H9 (cell line): ENCODE measurements at regions not wholly inside any gene's neighbourhood (a gene's known extent, or its start where the extent isn't known, plus 50 kb on each side); places are given as distances from the start of the nearest gene placed in this dataset.

Experiments
- DNase-seq: peaks from one replicate; pipeline ENCODE4 v3.0.0-alpha.2; 2017
- H2AFZ ChIP-seq: one replicate; pipeline ENCODE4 v1.6.1; 2013; ENCODE audit warnings: mild to moderate bottlenecking, low read length, control low read depth, moderate library complexity
- H2AK5ac ChIP-seq: 2 replicates; pipeline ENCODE4 v1.6.1; 2013; ENCODE audit warnings: low read length, control low read depth, mixed read lengths; ENCODE audit not compliant: insufficient read length
- H2BK120ac ChIP-seq: one replicate; pipeline ENCODE4 v1.6.1; 2013; ENCODE audit warnings: low read depth, mild to moderate bottlenecking, low read length, control low read depth, inconsistent platforms; ENCODE audit not compliant: poor library complexity, severe bottlenecking
- H2BK12ac ChIP-seq: 2 replicates; pipeline ENCODE4 v1.6.1; 2013; ENCODE audit warnings: low read length, control low read depth, mixed read lengths, low read depth; ENCODE audit not compliant: insufficient read length
- H2BK15ac ChIP-seq: 2 replicates; pipeline ENCODE4 v1.6.1; 2013; ENCODE audit warnings: low read depth, low read length, control low read depth
- H2BK20ac ChIP-seq: one replicate; pipeline ENCODE4 v1.6.1; 2013; ENCODE audit warnings: low read depth, mild to moderate bottlenecking, low read length, control low read depth, inconsistent platforms; ENCODE audit not compliant: poor library complexity, severe bottlenecking
- H2BK5ac ChIP-seq: 2 replicates; pipeline ENCODE4 v1.6.1; 2013; ENCODE audit warnings: low read length, control low read depth, mixed read lengths; ENCODE audit not compliant: insufficient read length
- H3K14ac ChIP-seq: 2 replicates; pipeline ENCODE4 v1.6.1; 2013; ENCODE audit warnings: low read length, control low read depth; ENCODE audit not compliant: insufficient read depth
- H3K18ac ChIP-seq: 2 replicates; pipeline ENCODE4 v1.6.1; 2013; ENCODE audit warnings: low read depth, mild to moderate bottlenecking, mixed read lengths, low read length, control low read depth; ENCODE audit not compliant: insufficient read length
- H3K23ac ChIP-seq: 2 replicates; pipeline ENCODE4 v1.6.1; 2013; ENCODE audit warnings: low read length, control low read depth, mixed read lengths, low read depth; ENCODE audit not compliant: insufficient read length
- H3K23me2 ChIP-seq: 2 replicates; pipeline ENCODE4 v1.6.1; 2013; ENCODE audit warnings: low read depth, mild to moderate bottlenecking, mixed read lengths, low read length, control low read depth; ENCODE audit not compliant: insufficient read length, poor library complexity, severe bottlenecking
- H3K27ac ChIP-seq: 2 replicates; pipeline ENCODE4 v1.5.1; 2013; ENCODE audit warnings: low read length, control low read depth, mixed read lengths, low read depth; ENCODE audit not compliant: insufficient read length
- H3K27me3 ChIP-seq: 2 replicates; pipeline ENCODE4 v1.6.1; 2013; ENCODE audit warnings: low read length, control low read depth, inconsistent platforms; ENCODE audit not compliant: insufficient read depth
- H3K4ac ChIP-seq: 2 replicates; pipeline ENCODE4 v1.6.1; 2013; ENCODE audit warnings: low read depth, mild to moderate bottlenecking, control low read depth, inconsistent platforms, low read length, moderate library complexity
- H3K4me1 ChIP-seq: 2 replicates; pipeline ENCODE4 v1.6.1; 2013; ENCODE audit warnings: low read length, control low read depth, inconsistent platforms; ENCODE audit not compliant: insufficient read depth
- H3K4me2 ChIP-seq: 2 replicates; pipeline ENCODE4 v1.6.1; 2013; ENCODE audit warnings: low read length, control low read depth, mixed read lengths; ENCODE audit not compliant: insufficient read length, insufficient read depth
- H3K56ac ChIP-seq: 2 replicates; pipeline ENCODE4 v1.6.1; 2013; ENCODE audit warnings: low read depth, mild to moderate bottlenecking, mixed read lengths, low read length, control low read depth; ENCODE audit not compliant: insufficient read length
- H3K79me1 ChIP-seq: 2 replicates; pipeline ENCODE4 v1.6.1; 2013; ENCODE audit warnings: low read depth, mild to moderate bottlenecking, moderate library complexity, low read length, control low read depth, inconsistent platforms; ENCODE audit not compliant: insufficient read depth, poor library complexity, severe bottlenecking
- H3K79me2 ChIP-seq: 2 replicates; pipeline ENCODE4 v1.6.1; 2013; ENCODE audit warnings: low read length, control low read depth, inconsistent platforms; ENCODE audit not compliant: insufficient read depth
- H3K9ac ChIP-seq: 2 replicates; pipeline ENCODE4 v1.6.1; 2013; ENCODE audit warnings: low read length, control low read depth, mixed read lengths; ENCODE audit not compliant: insufficient read length; ENCODE audit errors: extremely low read depth
- H3K9me3 ChIP-seq: one replicate; pipeline ENCODE4 v1.6.1; 2013; ENCODE audit warnings: low read depth, low read length, inconsistent platforms; ENCODE audit not compliant: control insufficient read depth
- H3T11ph ChIP-seq: one replicate; pipeline ENCODE4 v1.6.1; 2013; ENCODE audit warnings: mild to moderate bottlenecking, low read length, control low read depth, inconsistent platforms
- H4K20me1 ChIP-seq: one replicate; pipeline ENCODE4 v1.6.1; 2013; ENCODE audit not compliant: control insufficient read depth, insufficient read length, insufficient read depth
- H4K5ac ChIP-seq: 2 replicates; pipeline ENCODE4 v1.6.1; 2013; ENCODE audit warnings: low read depth, mild to moderate bottlenecking, mixed read lengths, low read length, control low read depth; ENCODE audit not compliant: insufficient read length
- H4K8ac ChIP-seq: replicated peaks from 2 replicates; pipeline ENCODE4 v1.6.1; 2013; ENCODE audit warnings: low read length, control low read depth, mixed read lengths, low read depth; ENCODE audit not compliant: insufficient read length
- H4K91ac ChIP-seq: 2 replicates; pipeline ENCODE4 v1.6.1; 2013; ENCODE audit warnings: low read depth, mild to moderate bottlenecking, moderate library complexity, mixed read lengths, low read length, control low read depth; ENCODE audit not compliant: insufficient read length
- H3K27ac Mint-ChIP-seq, 3 experiments: 2 replicates in 2 of 3; 3 replicates in 1 of 3; pipeline ENCODE4 v1.8.0; 2020 to 2021; ENCODE audit warnings: mixed read lengths in 3 of 3, mild to moderate bottlenecking in 1 of 3, moderate library complexity in 1 of 3
- H3K27me3 Mint-ChIP-seq: 2 replicates; pipeline ENCODE4 v1.8.0; 2021; ENCODE audit warnings: low read depth, mild to moderate bottlenecking, moderate library complexity, mixed read lengths
- H3K36me3 Mint-ChIP-seq, 3 experiments: 2 replicates in 2 of 3; 3 replicates in 1 of 3; pipeline ENCODE4 v1.8.0; 2020 to 2021; ENCODE audit warnings: low read depth in 3 of 3, mixed read lengths in 3 of 3; ENCODE audit not compliant: insufficient read depth in 1 of 3
- H3K4me1 Mint-ChIP-seq, 2 experiments: 2 replicates each; pipeline ENCODE4 v1.8.0; 2020; ENCODE audit warnings: mixed read lengths in 2 of 2
- H3K4me3 Mint-ChIP-seq, 2 experiments: 2 replicates in 1 of 2; 3 replicates in 1 of 2; pipeline ENCODE4 v1.8.0; 2020 to 2021; ENCODE audit warnings: mild to moderate bottlenecking in 2 of 2, mixed read lengths in 2 of 2, moderate library complexity in 1 of 2
- H3K9me3 Mint-ChIP-seq, 2 experiments: 2 replicates in 1 of 2; 3 replicates in 1 of 2; pipeline ENCODE4 v1.8.0; 2020; ENCODE audit warnings: mild to moderate bottlenecking in 2 of 2, mixed read lengths in 2 of 2, moderate library complexity in 1 of 2
- WGBS: extraction: QIAGEN DNeasy Blood & Tissue Kit; methylation state at CpG from one replicate; pipeline ENCODE4 v1.1.7; 2013; ENCODE audit warnings: missing lambda C conversion rate, low lambda C conversion rate, mixed read lengths; ENCODE audit not compliant: insufficient read length; ENCODE audit errors: extremely low coverage; 5-methylcytosine and 5-hydroxymethylcytosine counted together
- TF ChIP-seq, protein P1 (sequence below): fragments of 200-600 bp; sonication (generic); conservative IDR thresholded peaks from 3 replicates; pipeline ENCODE4 v1.8.0; 2021; ENCODE audit warnings: antibody characterized with exemption, mild to moderate bottlenecking

DNA sequence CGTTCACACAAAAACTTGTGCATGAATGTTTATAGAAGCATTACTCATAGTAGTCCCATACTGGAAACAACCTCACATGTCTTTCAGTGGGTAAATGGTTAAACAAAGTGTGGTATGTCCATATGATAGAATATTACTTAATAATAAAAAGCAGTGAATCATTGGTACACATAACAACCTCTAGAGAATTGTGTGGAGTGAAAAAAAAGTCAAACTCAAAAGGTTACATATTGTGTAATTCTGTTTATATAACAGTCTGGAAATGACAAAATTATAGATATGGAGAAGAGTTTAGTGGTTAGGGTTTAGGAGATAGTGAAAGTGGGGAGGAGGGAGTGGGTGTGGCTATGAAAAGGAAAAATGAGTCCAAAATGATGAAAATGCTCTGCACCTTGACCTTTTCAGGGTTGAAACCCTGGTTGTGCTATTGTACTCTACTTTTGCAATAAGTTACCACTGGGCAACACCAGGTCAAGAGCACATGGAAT lies 243.4 kb upstream of the DDI1 start:
- no peaks in the 10 kb centered on the region for H3K27me3 ChIP-seq
- no peak overlapping the region for H3K23ac ChIP-seq
- H3K4me1 Mint-ChIP-seq: no peaks in the 10 kb centered on the region
- no peak overlapping the region for H4K8ac ChIP-seq
- no peak overlapping the region for H3K27ac ChIP-seq
- H3T11ph ChIP-seq: no peak overlapping the region
- H3K56ac ChIP-seq: no peak overlapping the region
- H4K5ac ChIP-seq: no peak overlapping the region
- H3K18ac ChIP-seq: no peak overlapping the region
- TF ChIP-seq, protein P1, sequence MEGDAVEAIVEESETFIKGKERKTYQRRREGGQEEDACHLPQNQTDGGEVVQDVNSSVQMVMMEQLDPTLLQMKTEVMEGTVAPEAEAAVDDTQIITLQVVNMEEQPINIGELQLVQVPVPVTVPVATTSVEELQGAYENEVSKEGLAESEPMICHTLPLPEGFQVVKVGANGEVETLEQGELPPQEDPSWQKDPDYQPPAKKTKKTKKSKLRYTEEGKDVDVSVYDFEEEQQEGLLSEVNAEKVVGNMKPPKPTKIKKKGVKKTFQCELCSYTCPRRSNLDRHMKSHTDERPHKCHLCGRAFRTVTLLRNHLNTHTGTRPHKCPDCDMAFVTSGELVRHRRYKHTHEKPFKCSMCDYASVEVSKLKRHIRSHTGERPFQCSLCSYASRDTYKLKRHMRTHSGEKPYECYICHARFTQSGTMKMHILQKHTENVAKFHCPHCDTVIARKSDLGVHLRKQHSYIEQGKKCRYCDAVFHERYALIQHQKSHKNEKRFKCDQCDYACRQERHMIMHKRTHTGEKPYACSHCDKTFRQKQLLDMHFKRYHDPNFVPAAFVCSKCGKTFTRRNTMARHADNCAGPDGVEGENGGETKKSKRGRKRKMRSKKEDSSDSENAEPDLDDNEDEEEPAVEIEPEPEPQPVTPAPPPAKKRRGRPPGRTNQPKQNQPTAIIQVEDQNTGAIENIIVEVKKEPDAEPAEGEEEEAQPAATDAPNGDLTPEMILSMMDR: no peak
- H4K91ac ChIP-seq: no peak overlapping the region
- peaks cover 11 to 12% of the 10 kb centered on the region in 2 experiments; a peak in 4 of 5 replicates for H3K9me3 Mint-ChIP-seq
- no peaks in the 10 kb centered on the region for H3K9me3 ChIP-seq
- H2BK15ac ChIP-seq: no peak overlapping the region
- WGBS: no CpG with 5 or more reads among the region's 1 CpG
- no peak overlapping the region for H2BK12ac ChIP-seq
- no peaks in the 10 kb centered on the region for H3K27me3 Mint-ChIP-seq
- H2BK5ac ChIP-seq: no peak overlapping the region
- no peaks in the 10 kb centered on the region for H4K20me1 ChIP-seq
- H3K4me1 ChIP-seq: no peaks in the 10 kb centered on the region
- H3K36me3 Mint-ChIP-seq: peaks cover 2 to 16% (median 6%) of the 10 kb centered on the region in 3 experiments; a peak in 5 of 7 replicates
- H3K79me2 ChIP-seq: no peaks in the 10 kb centered on the region
- no peaks in the 10 kb centered on the region for H3K23me2 ChIP-seq
- H3K4me2 ChIP-seq: no peak overlapping the region
- no peak for DNase-seq
- no peak overlapping the region for H2AFZ ChIP-seq
- H2BK20ac ChIP-seq: no peak overlapping the region
- no peak overlapping the region for H3K9ac ChIP-seq
- H3K79me1 ChIP-seq: no peaks in the 10 kb centered on the region
- no peak overlapping the region for H3K4me3 Mint-ChIP-seq
- no peak overlapping the region for H3K27ac Mint-ChIP-seq
- H2BK120ac ChIP-seq: no peak overlapping the region
- H2AK5ac ChIP-seq: no peak overlapping the region
- no peak overlapping the region for H3K14ac ChIP-seq
- no peak overlapping the region for H3K4ac ChIP-seq
